A673 (cell line): ENCODE measurements at regions not wholly inside any gene's neighbourhood (a gene's known extent, or its start where the extent isn't known, plus 50 kb on each side); places are given as distances from the start of the nearest gene placed in this dataset.

Experiments
- EZH2 ChIP-seq: fragments of 200-600 bp; sonication (generic); IDR thresholded peaks from 2 replicates; pipeline ENCODE4 v1.6.1; 2017; ENCODE audit warnings: borderline replicate concordance, low read depth, mild to moderate bottlenecking, mixed read lengths, antibody characterized with exemption, low read length; ENCODE audit not compliant: poor library complexity, severe bottlenecking
- TF ChIP-seq, protein P1 (sequence below): fragments of 300-800, 200-600 bp; sonication (generic); conservative IDR thresholded peaks from 2 replicates; pipeline ENCODE4 v1.5.1; 2017; ENCODE audit warnings: low read depth, mild to moderate bottlenecking, antibody characterized with exemption, low read length, moderate library complexity, mixed read lengths

DNA sequence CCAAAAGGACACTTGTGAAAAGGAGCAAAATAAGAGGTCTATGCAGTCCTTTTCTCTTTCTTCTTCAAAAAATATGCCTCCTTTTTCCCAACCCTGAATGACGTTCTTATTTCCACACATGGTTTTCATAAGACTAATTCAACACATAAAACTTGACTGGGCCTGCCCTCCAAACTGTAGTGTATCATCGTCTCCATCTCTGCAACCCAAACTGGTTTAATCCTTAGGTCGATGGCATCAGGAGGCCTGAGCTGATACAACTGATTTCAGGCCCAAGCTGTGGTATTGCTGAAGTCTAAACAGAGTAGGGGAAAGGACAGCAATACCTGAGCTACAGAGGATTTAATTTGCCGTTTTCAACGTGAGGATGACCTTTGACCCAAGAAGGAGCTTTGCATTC, 130.0 kb upstream of the MTNR1B start:
- TF ChIP-seq, protein P1, sequence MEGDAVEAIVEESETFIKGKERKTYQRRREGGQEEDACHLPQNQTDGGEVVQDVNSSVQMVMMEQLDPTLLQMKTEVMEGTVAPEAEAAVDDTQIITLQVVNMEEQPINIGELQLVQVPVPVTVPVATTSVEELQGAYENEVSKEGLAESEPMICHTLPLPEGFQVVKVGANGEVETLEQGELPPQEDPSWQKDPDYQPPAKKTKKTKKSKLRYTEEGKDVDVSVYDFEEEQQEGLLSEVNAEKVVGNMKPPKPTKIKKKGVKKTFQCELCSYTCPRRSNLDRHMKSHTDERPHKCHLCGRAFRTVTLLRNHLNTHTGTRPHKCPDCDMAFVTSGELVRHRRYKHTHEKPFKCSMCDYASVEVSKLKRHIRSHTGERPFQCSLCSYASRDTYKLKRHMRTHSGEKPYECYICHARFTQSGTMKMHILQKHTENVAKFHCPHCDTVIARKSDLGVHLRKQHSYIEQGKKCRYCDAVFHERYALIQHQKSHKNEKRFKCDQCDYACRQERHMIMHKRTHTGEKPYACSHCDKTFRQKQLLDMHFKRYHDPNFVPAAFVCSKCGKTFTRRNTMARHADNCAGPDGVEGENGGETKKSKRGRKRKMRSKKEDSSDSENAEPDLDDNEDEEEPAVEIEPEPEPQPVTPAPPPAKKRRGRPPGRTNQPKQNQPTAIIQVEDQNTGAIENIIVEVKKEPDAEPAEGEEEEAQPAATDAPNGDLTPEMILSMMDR = no peak
- TF ChIP-seq EZH2 = no peak
